ENCODE measurements at regions not wholly inside any gene's neighbourhood (a gene's known extent, or its start where the extent isn't known, plus 50 kb on each side); places are given as distances from the start of the nearest gene placed in this dataset.

- no peak for TF ChIP-seq ZFP41 (tag by site-specific recombination; IDR thresholded peaks at IDR 0.05; ENCODE audit: borderline replicate concordance)
- TF ChIP-seq ZNF140 (tag by site-specific recombination; IDR thresholded peaks at IDR 0.05): no peak
- TF ChIP-seq SCRT1 (tag by site-specific recombination; IDR thresholded peaks at IDR 0.05; ENCODE audit: borderline replicate concordance): no peak
- TF ChIP-seq CTCF (tag by site-specific recombination; IDR thresholded peaks at IDR 0.05): no peak
- no peak for TF ChIP-seq ZNF354C (tag by site-specific recombination; IDR thresholded peaks at IDR 0.05; ENCODE audit: borderline replicate concordance, low read depth)
- no peak for TF ChIP-seq ZNF596 (tag by site-specific recombination; IDR thresholded peaks at IDR 0.05)
- TF ChIP-seq ZNF157 (tag by site-specific recombination; IDR thresholded peaks at IDR 0.05): no peak
- TF ChIP-seq SALL2 (tag by site-specific recombination; IDR thresholded peaks at IDR 0.05; ENCODE audit: borderline replicate concordance): no peak
- no peak for TF ChIP-seq HOXA7 (CRISPR knock-in tag; IDR thresholded peaks at IDR 0.05; ENCODE audit: borderline replicate concordance)
- TF ChIP-seq REST (tag by site-specific recombination; IDR thresholded peaks at IDR 0.05): no peak
- TF ChIP-seq ZNF670 (tag by site-specific recombination; IDR thresholded peaks at IDR 0.05; ENCODE audit: low read depth): no peak
Measured at GRCh38 chr17:64750478-64750877, 88.4 kb upstream of the SMURF2 start.
